T47D (cell line): ENCODE measurements at regions not wholly inside any gene's neighbourhood (a gene's known extent, or its start where the extent isn't known, plus 50 kb on each side); places are given as distances from the start of the nearest gene placed in this dataset.

Source experiments
- DNase-seq, 2 experiments: peaks; one replicate each; pipeline versions ENCODE4 v3.0.0 to v3.0.0-alpha.2; 2011 to 2012; ENCODE audit warnings: low read depth in 1 of 2, low spot score in 1 of 2
- JUND ChIP-seq: IDR thresholded peaks from 2 replicates; pipeline ENCODE4 v1.6.1; 2012; ENCODE audit warnings: low read depth
- in situ Hi-C: cut with HindIII; loops from 2 replicates; pipeline ENCODE4 v1.10.0; 2016; ENCODE audit warnings: low sequenced_read_pairs, low pct_unique_long_range_greater_than_20kb

DNA sequence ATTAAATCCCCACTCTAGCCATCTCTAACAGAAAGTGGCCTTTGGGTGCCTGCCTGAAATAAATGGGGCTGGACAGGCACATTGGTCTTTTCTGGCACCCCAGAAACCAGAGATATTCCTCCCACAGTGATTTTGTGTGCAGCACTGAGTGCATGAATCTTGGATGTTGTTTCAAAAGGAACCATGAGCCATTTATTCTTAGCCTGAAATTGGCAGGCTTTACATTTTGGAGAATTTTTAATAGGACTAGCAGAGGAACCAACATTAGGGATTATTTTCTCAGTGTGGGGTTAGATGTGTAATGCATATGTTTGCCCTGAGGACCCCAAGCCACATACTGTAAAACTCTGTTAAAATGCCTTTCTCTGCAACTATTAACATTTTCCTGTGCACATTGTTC, 451.3 kb downstream of the NFIB start:
- in situ Hi-C loops: no loop called here
- DNase-seq: no peak
- TF ChIP-seq JUND: no peak

DNA sequence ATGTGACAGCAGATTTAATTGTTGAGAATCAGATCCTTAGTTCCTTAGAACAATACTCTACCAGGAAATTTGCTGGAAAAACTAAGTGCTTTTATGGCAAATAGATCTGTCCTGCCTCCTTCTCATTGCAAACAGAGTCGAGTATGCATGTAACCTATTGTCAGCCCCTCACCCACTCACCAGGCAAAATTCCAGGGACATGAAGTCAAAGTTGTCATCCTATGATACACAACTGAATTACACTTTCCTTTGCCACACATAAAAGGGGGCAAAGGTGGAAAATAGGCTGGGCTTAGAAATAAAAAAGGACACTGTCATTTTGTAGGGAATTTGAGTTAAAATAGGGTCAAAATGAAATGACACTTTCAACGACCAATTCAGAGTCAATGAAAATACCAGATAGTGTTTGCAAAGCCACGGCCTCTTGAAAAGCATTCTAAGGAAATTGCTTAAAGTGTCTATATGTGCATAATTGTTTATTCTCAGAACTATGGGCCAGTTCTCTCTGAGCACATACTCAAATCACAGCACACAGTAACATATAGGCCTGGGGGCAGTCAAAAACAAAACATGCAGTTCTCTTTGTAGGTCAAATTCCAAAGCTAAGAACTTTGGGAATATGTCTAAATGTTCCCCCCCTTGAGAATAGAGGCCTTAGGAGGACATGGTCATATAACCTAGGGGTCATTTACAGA, 452.8 kb downstream of the NFIB start:
- TF ChIP-seq JUND: no peak
- DNase-seq: no peak
- in situ Hi-C loops: no loop called here

DNA sequence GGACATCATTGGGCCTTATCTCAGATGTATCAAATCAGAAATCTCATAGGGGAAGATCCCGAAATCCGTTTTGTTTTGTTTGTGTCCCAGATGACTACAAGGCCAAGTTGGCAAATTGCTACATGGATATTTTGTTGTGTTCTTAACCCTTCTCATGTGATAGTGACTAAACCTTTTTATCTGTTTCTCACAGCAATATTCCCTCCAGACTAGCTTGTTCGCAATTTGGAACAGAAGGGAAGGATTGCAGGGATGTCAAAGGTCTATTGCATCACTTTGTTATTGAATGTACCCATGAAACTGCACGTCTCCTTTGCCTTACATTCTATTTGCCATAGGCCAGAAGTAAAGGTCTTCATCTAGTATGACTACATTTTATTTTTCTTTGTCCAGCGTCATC, 453.9 kb downstream of the NFIB start:
- in situ Hi-C loops: no loop called here
- no peak for DNase-seq
- no peak for TF ChIP-seq JUND

DNA sequence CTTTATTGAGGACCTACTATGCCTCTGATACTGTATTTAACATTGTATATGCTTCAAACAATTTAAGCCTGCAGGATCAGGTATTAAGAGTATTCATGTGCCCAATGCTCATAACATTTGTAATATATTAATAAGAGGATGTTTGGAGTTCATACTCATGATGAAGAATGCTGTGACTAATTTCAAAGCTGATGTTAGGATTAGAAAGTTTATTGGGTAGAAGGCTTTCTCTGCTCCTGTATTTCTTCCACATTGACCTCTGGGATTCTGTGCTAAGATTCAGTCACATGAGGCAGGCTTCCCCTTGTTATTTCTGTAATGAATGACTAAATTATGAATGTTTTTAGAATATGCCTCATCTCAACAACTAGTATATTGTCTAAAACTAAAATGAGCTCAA, 456.4 kb downstream of the NFIB start:
- TF ChIP-seq JUND: no peak
- in situ Hi-C loops: no loop called here
- DNase-seq: no peak

DNA sequence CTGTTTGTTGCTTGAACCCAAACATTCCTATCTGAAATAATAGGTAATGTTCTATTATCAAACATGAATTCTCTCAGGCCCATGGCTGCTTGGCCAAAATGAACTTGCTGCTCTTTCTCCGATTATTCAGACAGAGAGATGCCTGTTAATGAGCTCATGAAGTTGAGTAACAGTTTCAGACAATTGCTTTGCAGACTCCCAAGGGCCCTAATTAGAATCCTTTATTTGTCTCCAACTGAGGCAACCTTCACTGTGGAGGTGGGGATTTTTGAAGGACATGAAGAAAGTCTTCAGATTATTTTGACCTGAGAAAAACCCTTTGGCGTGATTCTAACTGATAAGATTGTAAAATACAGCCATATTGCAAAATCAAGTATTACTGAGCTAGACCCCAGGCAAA, 466.7 kb downstream of the NFIB start:
- in situ Hi-C loops: no loop called here
- no peak for DNase-seq
- TF ChIP-seq JUND: no peak

DNA sequence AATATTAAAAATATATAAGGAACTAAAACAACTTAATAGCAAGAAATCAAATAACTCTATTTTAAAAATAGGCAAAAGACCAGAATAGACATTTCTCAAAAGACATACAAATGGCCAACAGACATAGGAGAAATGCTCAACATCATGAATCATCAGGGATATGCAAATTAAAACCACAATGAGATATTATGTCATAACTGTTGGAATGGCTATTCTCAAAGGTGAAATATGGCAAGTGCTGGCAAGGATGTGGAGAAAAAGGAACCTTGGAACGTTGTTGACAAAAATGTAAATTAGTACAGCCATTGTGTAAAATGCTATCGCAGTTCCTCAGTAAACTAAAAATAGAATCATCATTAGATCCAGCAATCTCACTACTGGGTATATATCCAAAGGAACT, 468.5 kb downstream of the NFIB start:
- in situ Hi-C loops: no loop called here
- no peak for DNase-seq
- TF ChIP-seq JUND: no peak

DNA sequence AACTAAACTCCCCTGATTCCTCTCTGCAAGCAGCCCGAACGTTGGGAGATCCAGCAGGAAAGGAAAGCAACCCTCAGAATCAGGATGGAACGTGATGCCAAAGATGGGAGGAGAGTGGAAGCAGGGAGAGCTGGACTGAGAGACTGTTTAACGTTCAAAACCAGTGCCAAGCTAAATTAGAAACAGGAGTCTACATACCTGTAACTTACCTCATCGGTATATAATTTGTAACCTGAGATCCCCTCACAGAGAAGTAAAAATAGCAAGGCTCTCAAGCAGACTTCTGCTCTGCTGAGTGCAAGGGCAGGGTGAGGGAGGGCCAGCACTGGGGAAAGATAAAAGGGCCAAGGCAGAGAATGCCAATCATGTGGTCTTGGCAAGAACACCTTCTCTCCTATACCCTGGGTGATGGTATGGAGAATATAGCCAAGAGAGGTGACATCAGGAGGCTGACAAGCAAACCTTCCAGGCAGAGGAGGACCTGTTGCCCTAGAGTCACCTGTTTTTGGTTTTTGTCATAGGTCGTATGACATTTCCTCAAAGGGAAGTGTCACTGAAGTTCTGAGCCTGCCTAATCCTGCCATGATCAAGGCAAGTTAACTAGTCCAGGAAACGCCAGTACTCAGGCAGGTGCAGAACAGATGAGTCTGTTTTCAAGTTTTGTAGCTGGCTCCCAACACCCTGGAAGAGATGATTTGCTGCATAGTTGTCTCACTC, 472.0 kb downstream of the NFIB start:
- TF ChIP-seq JUND: no peak
- in situ Hi-C loops: no loop called here
- DNase-seq: peak; percentile 14 to 74

DNA sequence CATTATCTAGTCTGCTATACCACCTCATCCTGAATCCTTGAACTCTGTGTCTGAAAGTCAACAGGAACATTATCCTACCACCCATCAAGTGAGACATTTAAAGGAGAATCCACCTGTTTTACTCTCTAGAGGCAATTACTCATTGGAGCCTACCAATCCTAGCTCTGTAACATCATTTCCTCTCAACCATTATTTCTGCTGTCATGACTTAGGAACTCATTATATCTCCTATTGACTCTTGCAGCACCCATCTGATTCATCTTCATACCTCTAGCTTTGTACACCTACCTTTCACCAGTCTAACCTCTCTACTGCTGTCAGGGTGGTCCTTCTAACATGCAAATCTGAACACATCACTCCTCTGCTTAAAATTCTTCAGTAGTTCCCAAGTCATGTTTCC, 481.5 kb downstream of the NFIB start:
- TF ChIP-seq JUND: no peak
- DNase-seq: no peak
- in situ Hi-C loops: no loop called here

DNA sequence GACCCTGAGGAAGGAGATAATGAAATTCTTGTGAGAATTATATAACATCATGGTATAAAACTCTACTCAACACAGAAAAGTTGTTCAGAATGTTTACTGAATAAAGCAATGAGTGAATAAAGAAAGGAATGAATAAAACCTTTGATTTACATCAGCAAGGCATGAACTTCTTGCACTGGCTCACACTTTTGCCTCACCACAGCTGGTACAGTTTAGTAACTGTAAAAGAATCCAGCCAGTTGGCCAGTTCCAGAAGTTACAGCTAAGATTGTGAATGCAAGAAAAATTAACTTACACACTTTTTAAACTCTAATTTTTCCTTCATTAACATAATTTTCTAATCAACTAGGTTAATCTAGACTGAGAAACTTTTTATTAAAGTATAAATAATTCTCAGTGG, 490.9 kb downstream of the NFIB start:
- in situ Hi-C loops: no loop called here
- DNase-seq: no peak

DNA sequence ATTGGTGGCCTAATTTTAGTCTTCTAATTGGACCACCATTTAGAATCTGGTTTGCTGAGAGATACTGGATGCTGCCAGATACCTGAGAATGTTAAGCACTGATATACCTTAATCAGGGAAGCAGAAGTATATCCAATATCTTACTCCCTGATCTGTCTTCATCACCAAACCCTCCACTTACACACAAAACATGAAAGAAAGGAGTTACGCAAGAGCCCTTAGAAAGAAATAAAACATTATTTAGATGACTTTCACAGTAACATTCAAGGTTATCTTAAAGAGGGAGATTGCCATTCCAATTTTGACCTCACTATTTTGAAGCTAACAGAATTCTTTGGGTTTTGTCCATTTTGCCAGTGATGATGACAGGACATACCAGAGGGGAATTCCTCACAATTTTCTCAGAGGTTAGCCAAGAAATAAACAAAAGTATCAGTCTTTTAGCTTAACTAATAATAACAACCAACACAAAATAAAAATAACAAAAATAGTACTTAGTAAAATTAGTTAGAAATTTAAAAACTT, 496.1 kb downstream of the NFIB start:
- DNase-seq: no peak
- TF ChIP-seq JUND: no peak
- in situ Hi-C loops: no loop called here

More for the DNA sequence above, 490.9 kb downstream of the NFIB start:
- TF ChIP-seq JUND: no peak

DNA sequence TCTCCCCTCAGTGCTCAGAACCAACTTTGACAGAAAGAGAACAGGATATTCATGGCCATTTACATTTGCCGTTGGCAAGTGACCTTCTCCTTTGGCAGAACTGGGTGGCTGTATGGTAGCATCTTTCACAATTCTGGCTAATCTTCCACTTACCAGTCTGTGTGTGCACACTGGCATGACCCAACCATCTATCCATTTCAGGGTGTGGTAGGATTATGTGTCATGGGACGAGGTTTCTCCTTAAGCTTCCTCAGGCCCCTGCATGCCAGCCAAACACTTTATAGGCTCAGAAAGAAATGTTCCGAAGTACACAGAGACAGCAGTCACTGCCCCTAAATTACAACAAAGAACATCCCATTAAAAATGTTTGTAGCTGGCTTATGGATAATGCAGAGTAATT, 497.1 kb downstream of the NFIB start:
- TF ChIP-seq JUND: no peak
- no peak for DNase-seq
- in situ Hi-C loops: no loop called here

DNA sequence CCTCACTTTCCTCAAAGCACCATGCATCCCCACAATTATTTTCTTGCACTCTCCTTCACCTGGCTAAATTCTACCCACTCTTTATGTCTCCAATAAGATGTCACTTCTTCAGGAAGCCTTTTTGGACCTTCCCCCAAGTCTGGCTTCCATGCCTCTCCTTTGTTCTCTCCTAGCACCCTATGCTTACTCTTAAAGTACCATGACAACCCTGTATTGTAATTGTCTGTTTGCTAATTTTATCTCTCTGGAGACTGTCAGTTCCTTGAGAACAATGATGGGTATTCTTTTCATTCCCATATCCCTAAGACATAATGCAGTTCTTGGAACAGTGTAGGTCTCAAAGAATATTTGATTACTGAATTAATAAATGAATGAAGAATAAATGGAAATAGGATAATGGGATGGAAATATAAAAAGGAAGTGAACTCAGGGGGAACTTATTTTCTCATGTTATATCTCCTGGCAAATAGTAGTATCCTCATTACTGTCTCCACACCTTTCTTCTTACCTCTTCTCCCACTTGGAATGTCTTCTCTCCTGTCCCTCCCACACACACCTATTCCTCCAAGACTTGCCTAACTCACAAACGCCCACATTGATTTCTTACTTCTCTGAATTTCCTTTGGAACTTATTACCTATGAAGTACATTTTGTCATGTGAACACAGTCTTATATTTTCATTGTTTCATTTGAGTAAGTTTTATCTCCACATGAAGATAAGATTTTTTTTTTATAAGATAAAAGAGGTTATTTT, 499.1 kb downstream of the NFIB start:
- TF ChIP-seq JUND: no peak
- DNase-seq: no peak
- in situ Hi-C loops: no loop called here

DNA sequence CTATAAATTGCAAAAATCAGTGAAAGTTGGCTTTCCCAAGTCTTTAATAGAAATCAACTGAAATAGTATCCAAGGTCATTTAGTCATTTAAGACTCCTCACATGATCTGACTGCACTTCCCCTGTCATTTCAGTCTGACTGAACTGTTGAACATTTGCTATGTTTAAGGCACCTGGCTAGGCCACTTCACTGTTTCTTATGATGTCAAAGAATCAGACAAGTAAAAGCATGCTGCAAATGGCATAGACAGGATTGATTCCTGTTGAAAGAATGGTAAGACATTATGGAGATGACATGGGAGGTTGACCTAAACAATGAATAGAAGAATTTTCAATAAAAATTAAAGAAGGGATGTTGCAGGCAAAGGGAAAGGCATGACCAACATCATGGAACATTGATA, 502.1 kb downstream of the NFIB start:
- in situ Hi-C loops: no loop called here

More for the DNA sequence above, 502.1 kb downstream of the NFIB start:
- DNase-seq: no peak
- no peak for TF ChIP-seq JUND
